ENCODE measurements at regions not wholly inside any gene's neighbourhood (a gene's known extent, or its start where the extent isn't known, plus 50 kb on each side); places are given as distances from the start of the nearest gene placed in this dataset.

- no peak for TF ChIP-seq ZBTB4 (CRISPR knock-in tag; IDR thresholded peaks at IDR 0.05)
These were observed 795.5 kb downstream of the AACS start (continued) for GRCh38 chr12:125860672-125861288.

GRCh38 chr12:125861299-125862281, 796.4 kb downstream of the AACS start:
- Histone ChIP-seq H3K27ac (ENCODE audit: control insufficient read depth, insufficient read depth) (no peak overlapping the region), H3K9me3 (replicated peaks; ENCODE audit: control insufficient read depth, insufficient read depth, low read length) (no peaks in the 10 kb centered on the region; the same call in 2 of the 3 replicates), H3K36me3 (ENCODE audit: control insufficient read depth in 2 of 2, insufficient read depth in 2 of 2, low read length in 1 of 2) (no peaks in the 10 kb centered on the region), H3K9ac (ENCODE audit: control insufficient read depth, insufficient read depth, low read length) (no peak overlapping the region), H3K4me2 (ENCODE audit: control insufficient read depth, insufficient read depth) (no peak overlapping the region), H4K20me1 (ENCODE audit: control insufficient read depth, insufficient read depth) (no peaks in the 10 kb centered on the region), H3K4me1 (ENCODE audit: control insufficient read depth, insufficient read depth, low read length) (no peaks in the 10 kb centered on the region), H3K79me2 (ENCODE audit: control insufficient read depth, insufficient read depth, low read length) (no peaks in the 10 kb centered on the region), H3K27me3 (replicated peaks in 1 of 2; ENCODE audit: control insufficient read depth in 2 of 2, insufficient read depth in 2 of 2, low read length in 1 of 2) (no peaks in the 10 kb centered on the region), H3K4me3 (no peak overlapping the region), H2AFZ (ENCODE audit: control insufficient read depth, low read depth, low read length) (no peak overlapping the region)
- intact Hi-C loops (cut with micrococcal nuclease; ENCODE audit: unreplicated experiment) = loop anchor here (2.0 kb wide), 1 partner anchor 45 kb away; no protein-coding TSS in a partner anchor
- POLR2A ChIA-PET = no interaction called here
- no TSS peak for BruUV-seq (replicated peaks)
- RAD21 ChIA-PET (ENCODE audit: unreplicated experiment) = no interaction called here
- DNase-seq (ENCODE audit: low read depth, low spot score) (no peak), ATAC-seq (no peak), FAIRE-seq (no peak)
- CTCF ChIA-PET = no interaction called here
- whole genome bisulfite sequencing (ENCODE audit: insufficient coverage, insufficient replicate concordance, low lambda C conversion rate, missing lambda C conversion rate) = 53% methylated on average over 39 of the region's 68 CpGs
- SMC1A ChIA-PET (ENCODE audit: uncharacterized antibody, unreplicated experiment) = no interaction called here
- in situ Hi-C loops (cut with MboI) = no loop called here
- TF ChIP-seq ESRRA (IDR thresholded peaks at IDR 0.05; ENCODE audit: low read length) = no peak
- no peak for TF ChIP-seq REST (IDR thresholded peaks at IDR 0.05; ENCODE audit: low read depth, low read length)
- TF ChIP-seq JUNB (IDR thresholded peaks at IDR 0.05) = no peak
- TF ChIP-seq HDGF (IDR thresholded peaks at IDR 0.05) = no peak
- no peak for TF ChIP-seq USF1 (IDR thresholded peaks at IDR 0.05; ENCODE audit: borderline replicate concordance, extremely low read length, insufficient read depth, low read depth, low read length)
- TF ChIP-seq ZNF592 (IDR thresholded peaks at IDR 0.05) = no peak
